ENCODE measurements at regions not wholly inside any gene's neighbourhood (a gene's known extent, or its start where the extent isn't known, plus 50 kb on each side); places are given as distances from the start of the nearest gene placed in this dataset.

GRCh38 chr5:79873187-79873586 lies 117.9 kb downstream of the MTX3 start:
- Histone ChIP-seq H3K4me3 (replicated peaks in 1 of 2; ENCODE audit: low read depth in 1 of 2, low read length in 2 of 2) (no peak overlapping the region), H3K36me3 (ENCODE audit: control insufficient read depth in 1 of 2, insufficient read depth in 2 of 2, low read length in 2 of 2) (no peaks in the 10 kb centered on the region), H3K9ac (ENCODE audit: low read length) (no peak overlapping the region), H3K9me3 (ENCODE audit: control insufficient read depth in 1 of 2, insufficient read depth in 1 of 2, low read depth in 1 of 2, low read length in 2 of 2) (no peaks in the 10 kb centered on the region), H3K27ac (ENCODE audit: low read depth, low read length) (no peak overlapping the region), H3K4me1 (ENCODE audit: control insufficient read depth in 1 of 2, insufficient read depth in 2 of 2, low read length in 2 of 2) (no peaks in the 10 kb centered on the region), H3K4me2 (ENCODE audit: low read length) (no peak overlapping the region), H3K79me2 (ENCODE audit: insufficient read depth, low read length) (no peaks in the 10 kb centered on the region), H4K20me1 (ENCODE audit: insufficient read depth) (no peaks in the 10 kb centered on the region), H3K27me3 (ENCODE audit: insufficient read depth, low read length) (no peaks in the 10 kb centered on the region), H2AFZ (ENCODE audit: low read depth, low read length, poor library complexity, severe bottlenecking) (no peak overlapping the region), H3K9me2 (ENCODE audit: insufficient read depth) (no peaks in the 10 kb centered on the region)
- ChIA-PET RAD21 (ENCODE audit: low non-redundant PET in 1 of 2, low total read pairs in 2 of 2, uncharacterized antibody in 2 of 2, unreplicated experiment in 2 of 2) (no interaction called here), POLR2A (no interaction called here), CTCF (no interaction called here)
- ATAC-seq (no peak), DNase-seq (ENCODE audit: low read depth, low spot score) (no peak)
- intact Hi-C loops (cut with micrococcal nuclease), result no loop called here
- TF ChIP-seq SP1 (IDR thresholded peaks at IDR 0.05; ENCODE audit: low read depth), result no peak
- no TSS peak for BruUV-seq (replicated peaks)

GRCh38 chr5:79872291-79872690 lies 118.8 kb downstream of the MTX3 start:
- no peaks in the 10 kb centered on the region for H3K9me2 ChIP-seq (ENCODE audit: insufficient read depth)
- no peak for DNase-seq (ENCODE audit: low read depth, low spot score)
- no peaks in the 10 kb centered on the region for H3K9me3 ChIP-seq (ENCODE audit: control insufficient read depth in 1 of 2, insufficient read depth in 1 of 2, low read depth in 1 of 2, low read length in 2 of 2)
- H3K9ac ChIP-seq (ENCODE audit: low read length), result no peak overlapping the region
- H2AFZ ChIP-seq (ENCODE audit: low read depth, low read length, poor library complexity, severe bottlenecking), result no peak overlapping the region
- ChIA-PET CTCF (no interaction called here), RAD21 (ENCODE audit: low non-redundant PET in 1 of 2, low total read pairs in 2 of 2, uncharacterized antibody in 2 of 2, unreplicated experiment in 2 of 2) (no interaction called here), POLR2A (no interaction called here)
- H3K4me1 ChIP-seq (ENCODE audit: control insufficient read depth in 1 of 2, insufficient read depth in 2 of 2, low read length in 2 of 2), result no peaks in the 10 kb centered on the region
- no peaks in the 10 kb centered on the region for H4K20me1 ChIP-seq (ENCODE audit: insufficient read depth)
- no peak for ATAC-seq
- H3K4me3 ChIP-seq (replicated peaks in 1 of 2; ENCODE audit: low read depth in 1 of 2, low read length in 2 of 2), result no peak overlapping the region
- TF ChIP-seq SRF (IDR thresholded peaks at IDR 0.05; ENCODE audit: low read depth) (no peak), ATF3 (IDR thresholded peaks at IDR 0.05) (no peak), EZH2 (IDR thresholded peaks at IDR 0.05) (no peak), ELF1 (IDR thresholded peaks at IDR 0.05; ENCODE audit: borderline replicate concordance, low read depth) (no peak), SIN3A (IDR thresholded peaks at IDR 0.05; ENCODE audit: low read depth) (no peak), POLR2A (IDR thresholded peaks at IDR 0.05; ENCODE audit: borderline replicate concordance, extremely low read depth, insufficient read depth, insufficient read length) (no peak), POLR2AphosphoS5 (IDR thresholded peaks at IDR 0.05; ENCODE audit: low read depth, low read length) (no peak), ZNF274 (IDR thresholded peaks at IDR 0.05; ENCODE audit: low read depth, low read length) (no peak)
- TF ChIP-seq, protein P1, sequence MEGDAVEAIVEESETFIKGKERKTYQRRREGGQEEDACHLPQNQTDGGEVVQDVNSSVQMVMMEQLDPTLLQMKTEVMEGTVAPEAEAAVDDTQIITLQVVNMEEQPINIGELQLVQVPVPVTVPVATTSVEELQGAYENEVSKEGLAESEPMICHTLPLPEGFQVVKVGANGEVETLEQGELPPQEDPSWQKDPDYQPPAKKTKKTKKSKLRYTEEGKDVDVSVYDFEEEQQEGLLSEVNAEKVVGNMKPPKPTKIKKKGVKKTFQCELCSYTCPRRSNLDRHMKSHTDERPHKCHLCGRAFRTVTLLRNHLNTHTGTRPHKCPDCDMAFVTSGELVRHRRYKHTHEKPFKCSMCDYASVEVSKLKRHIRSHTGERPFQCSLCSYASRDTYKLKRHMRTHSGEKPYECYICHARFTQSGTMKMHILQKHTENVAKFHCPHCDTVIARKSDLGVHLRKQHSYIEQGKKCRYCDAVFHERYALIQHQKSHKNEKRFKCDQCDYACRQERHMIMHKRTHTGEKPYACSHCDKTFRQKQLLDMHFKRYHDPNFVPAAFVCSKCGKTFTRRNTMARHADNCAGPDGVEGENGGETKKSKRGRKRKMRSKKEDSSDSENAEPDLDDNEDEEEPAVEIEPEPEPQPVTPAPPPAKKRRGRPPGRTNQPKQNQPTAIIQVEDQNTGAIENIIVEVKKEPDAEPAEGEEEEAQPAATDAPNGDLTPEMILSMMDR (IDR thresholded peaks at IDR 0.05 in 2 of 3, conservative IDR thresholded peaks at IDR 0.05 in 1 of 3; ENCODE audit: borderline replicate concordance in 1 of 3, insufficient read depth in 1 of 3, low read depth in 2 of 3, low read length in 2 of 3), result no peak
- no peaks in the 10 kb centered on the region for H3K79me2 ChIP-seq (ENCODE audit: insufficient read depth, low read length)
- BruUV-seq (replicated peaks), result no TSS peak
- H3K27me3 ChIP-seq (ENCODE audit: insufficient read depth, low read length), result no peaks in the 10 kb centered on the region
- H3K4me2 ChIP-seq (ENCODE audit: low read length), result no peak overlapping the region
- H3K36me3 ChIP-seq (ENCODE audit: control insufficient read depth in 1 of 2, insufficient read depth in 2 of 2, low read length in 2 of 2), result no peaks in the 10 kb centered on the region
- intact Hi-C loops (cut with micrococcal nuclease), result no loop called here
- no peak overlapping the region for H3K27ac ChIP-seq (ENCODE audit: low read depth, low read length)
